ENCODE measurements at regions not wholly inside any gene's neighbourhood (a gene's known extent, or its start where the extent isn't known, plus 50 kb on each side); places are given as distances from the start of the nearest gene placed in this dataset.

DNA sequence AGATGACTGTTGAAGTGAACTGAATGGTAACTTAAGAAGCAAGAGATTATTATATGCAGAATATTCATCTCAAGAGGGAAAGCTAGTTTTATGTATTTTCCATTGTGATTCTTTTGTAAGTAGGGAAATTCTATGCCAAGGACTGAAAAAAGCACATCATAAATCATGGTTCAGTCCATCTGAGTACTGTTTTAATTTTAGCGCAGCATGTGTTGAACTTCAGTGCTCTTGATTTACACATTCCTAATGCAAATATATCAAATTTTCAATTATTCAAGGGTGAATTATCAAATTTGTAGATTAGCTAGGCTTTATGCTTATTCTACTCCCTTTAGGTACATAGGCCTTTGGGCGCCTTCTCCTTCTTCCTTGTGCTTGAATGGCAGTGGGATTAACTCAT, 50.3 kb upstream of the TCF12 start:
- Mint-ChIP-seq H3K27ac (no peak overlapping the region), H3K27me3 (no peaks in the 10 kb centered on the region)
- no peak for DNase-seq

GRCh38 chr15:56866803-56867202, 51.6 kb upstream of the TCF12 start:
- no peaks in the 10 kb centered on the region for H3K36me3 Mint-ChIP-seq
- H3K4me1 Mint-ChIP-seq: no peaks in the 10 kb centered on the region
- no peak overlapping the region for H3K4me3 Mint-ChIP-seq
- H3K9me3 Mint-ChIP-seq: no peaks in the 10 kb centered on the region
- DNase-seq: no peak
- no peaks in the 10 kb centered on the region for H3K27me3 Mint-ChIP-seq
- H3K27ac Mint-ChIP-seq: no peak overlapping the region

More for the DNA sequence above, 50.3 kb upstream of the TCF12 start:
- no peak overlapping the region for H3K4me3 Mint-ChIP-seq
- H3K4me1 Mint-ChIP-seq: no peaks in the 10 kb centered on the region
- no peaks in the 10 kb centered on the region for H3K36me3 Mint-ChIP-seq
- H3K9me3 Mint-ChIP-seq: no peaks in the 10 kb centered on the region

DNA sequence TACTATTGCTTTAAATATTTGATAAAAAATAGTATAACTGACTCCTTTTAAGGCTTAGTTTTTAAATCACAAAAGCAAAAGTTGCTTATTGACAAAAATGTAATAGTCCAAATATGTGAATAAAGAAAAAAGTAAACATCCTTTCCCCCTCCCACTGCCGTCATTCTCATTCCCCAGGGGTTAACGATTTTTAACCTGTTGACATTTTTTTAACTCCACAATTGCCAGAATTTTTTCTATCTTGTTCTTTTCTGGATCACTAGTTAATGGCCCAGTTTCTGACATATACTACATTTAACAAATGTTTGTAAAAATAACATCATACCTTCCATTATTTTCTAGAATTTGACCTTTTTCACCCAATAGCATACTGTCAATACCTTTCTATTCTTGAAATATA, 60.6 kb upstream of the TCF12 start:
- no peaks in the 10 kb centered on the region for H3K27me3 Mint-ChIP-seq
- H3K9me3 Mint-ChIP-seq: no peaks in the 10 kb centered on the region
- H3K36me3 Mint-ChIP-seq: no peaks in the 10 kb centered on the region
- H3K4me1 Mint-ChIP-seq: no peaks in the 10 kb centered on the region
- H3K4me3 Mint-ChIP-seq: no peak overlapping the region
- no peak for DNase-seq
- H3K27ac Mint-ChIP-seq: no peak overlapping the region

- DNase-seq: no peak
- Mint-ChIP-seq H3K9me3 (no peaks in the 10 kb centered on the region), H3K27me3 (no peaks in the 10 kb centered on the region), H3K36me3 (no peaks in the 10 kb centered on the region), H3K4me3 (no peak overlapping the region), H3K4me1 (no peaks in the 10 kb centered on the region), H3K27ac (no peak overlapping the region)
These were observed 61.5 kb upstream of the TCF12 start for GRCh38 chr15:56856934-56857333.

DNA sequence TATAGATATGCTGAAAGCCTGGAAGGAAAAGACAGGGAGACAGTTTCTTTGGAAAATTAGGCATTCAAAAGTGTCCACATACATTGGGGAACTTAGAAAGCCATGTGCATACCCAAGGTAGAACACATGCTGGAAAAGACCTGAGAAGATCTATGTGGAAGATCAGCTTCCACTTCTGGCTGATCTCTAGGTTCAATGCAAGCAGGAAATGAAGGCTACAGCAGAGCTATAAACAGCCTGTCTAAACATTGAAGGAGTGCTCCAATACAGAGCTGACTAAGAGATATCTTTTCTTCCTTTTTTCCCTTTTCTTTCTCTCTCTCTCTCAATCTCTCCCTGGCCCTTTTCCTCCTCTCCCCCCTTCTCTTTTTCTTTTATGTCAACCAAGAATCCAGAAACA, 73.6 kb upstream of the TCF12 start:
- Mint-ChIP-seq H3K36me3 (peaks cover 3% of the 10 kb centered on the region), H3K27ac (no peak overlapping the region), H3K4me3 (no peak overlapping the region), H3K27me3 (no peaks in the 10 kb centered on the region), H3K4me1 (no peaks in the 10 kb centered on the region), H3K9me3 (no peaks in the 10 kb centered on the region)
- DNase-seq: no peak

DNA sequence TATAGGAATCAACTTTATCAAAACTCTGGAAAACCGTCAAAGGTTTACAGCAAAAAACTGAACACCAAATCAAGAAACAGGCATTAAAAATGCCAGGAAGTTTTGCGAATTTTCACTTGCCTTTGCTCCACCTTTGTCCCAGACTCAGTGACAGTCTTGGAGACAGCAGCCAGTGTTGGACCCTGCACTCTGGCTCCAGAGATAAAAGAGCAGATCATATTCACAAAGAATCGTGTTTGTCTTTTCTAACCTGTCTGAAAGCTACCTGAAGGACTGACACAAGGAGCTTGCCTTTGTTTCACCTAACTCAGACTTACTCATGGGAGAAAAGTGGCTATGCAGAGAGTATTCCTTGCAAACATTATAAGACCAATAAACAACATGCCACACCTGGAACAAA, 74.0 kb upstream of the TCF12 start:
- H3K27me3 Mint-ChIP-seq: no peaks in the 10 kb centered on the region
- no peak overlapping the region for H3K27ac Mint-ChIP-seq
- no peaks in the 10 kb centered on the region for H3K4me1 Mint-ChIP-seq
- no peak for DNase-seq
- H3K36me3 Mint-ChIP-seq: peaks cover 3% of the 10 kb centered on the region
- H3K4me3 Mint-ChIP-seq: no peak overlapping the region
- no peaks in the 10 kb centered on the region for H3K9me3 Mint-ChIP-seq

DNA sequence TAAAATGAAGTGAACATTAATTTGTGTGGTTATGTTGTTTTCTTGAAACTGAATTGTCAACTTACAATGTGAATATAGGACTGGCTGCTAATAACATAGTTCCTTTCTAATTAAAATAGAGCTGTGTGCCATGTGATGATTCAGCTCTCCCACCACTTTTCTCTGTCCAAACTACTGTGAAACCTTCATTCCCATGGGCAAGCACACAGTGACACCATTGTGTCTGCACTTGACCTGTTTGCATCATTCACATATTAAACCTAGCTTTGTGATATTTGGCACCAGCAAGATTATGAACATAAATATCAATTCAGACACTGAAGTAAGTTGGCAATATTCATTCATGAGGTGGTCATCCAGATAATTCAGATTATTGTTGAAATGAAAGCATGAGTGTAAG, 78.8 kb upstream of the TCF12 start:
- H3K36me3 Mint-ChIP-seq: no peaks in the 10 kb centered on the region
- peaks cover 5% of the 10 kb centered on the region for H3K4me1 Mint-ChIP-seq
- H3K27me3 Mint-ChIP-seq: no peaks in the 10 kb centered on the region
- H3K27ac Mint-ChIP-seq: no peak overlapping the region
- H3K4me3 Mint-ChIP-seq: no peak overlapping the region
- no peaks in the 10 kb centered on the region for H3K9me3 Mint-ChIP-seq
- no peak for DNase-seq

DNA sequence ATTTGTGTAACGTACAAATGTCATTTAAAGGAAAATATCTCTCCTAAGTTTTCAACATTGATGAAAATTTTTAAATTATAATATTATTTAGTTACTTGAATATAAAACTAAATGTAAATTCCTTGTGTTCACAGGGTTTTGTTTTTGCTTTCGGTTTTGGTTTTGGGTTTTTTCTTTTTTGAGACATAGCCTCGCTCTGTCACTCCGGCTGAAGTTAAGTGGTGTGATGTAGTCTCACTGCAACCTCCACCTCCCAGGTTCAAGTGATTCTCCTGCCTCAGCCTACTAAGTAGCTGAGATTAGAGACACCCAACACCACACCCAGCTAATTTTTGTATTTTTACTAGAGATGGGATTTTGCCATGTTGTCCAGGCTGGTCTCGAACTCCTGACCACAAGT, 79.3 kb upstream of the TCF12 start:
- Mint-ChIP-seq H3K9me3 (no peaks in the 10 kb centered on the region), H3K27ac (no peak overlapping the region), H3K4me3 (no peak overlapping the region), H3K4me1 (peaks cover 5% of the 10 kb centered on the region), H3K36me3 (no peaks in the 10 kb centered on the region), H3K27me3 (no peaks in the 10 kb centered on the region)
- no peak for DNase-seq

GRCh38 chr15:56838085-56838484, 80.4 kb upstream of the TCF12 start:
- Mint-ChIP-seq H3K27me3 (no peaks in the 10 kb centered on the region), H3K9me3 (no peaks in the 10 kb centered on the region), H3K4me1 (peaks cover 5% of the 10 kb centered on the region), H3K36me3 (no peaks in the 10 kb centered on the region), H3K27ac (no peak overlapping the region), H3K4me3 (no peak overlapping the region)
- no peak for DNase-seq

GRCh38 chr15:56837273-56837672, 81.2 kb upstream of the TCF12 start:
- DNase-seq: no peak
- H3K9me3 Mint-ChIP-seq: no peaks in the 10 kb centered on the region
- H3K27ac Mint-ChIP-seq: no peak overlapping the region
- peaks cover 5% of the 10 kb centered on the region for H3K4me1 Mint-ChIP-seq
- H3K4me3 Mint-ChIP-seq: no peak overlapping the region
- no peaks in the 10 kb centered on the region for H3K27me3 Mint-ChIP-seq
- H3K36me3 Mint-ChIP-seq: no peaks in the 10 kb centered on the region

GRCh38 chr15:56835718-56836171, 82.7 kb upstream of the TCF12 start:
- Mint-ChIP-seq H3K36me3 (no peaks in the 10 kb centered on the region), H3K27me3 (no peaks in the 10 kb centered on the region), H3K27ac (no peak overlapping the region), H3K4me1 (peaks cover 5% of the 10 kb centered on the region), H3K4me3 (no peak overlapping the region), H3K9me3 (no peaks in the 10 kb centered on the region)
- DNase-seq: no peak

- Mint-ChIP-seq H3K27ac (no peak overlapping the region), H3K27me3 (peaks cover 4% of the 10 kb centered on the region), H3K36me3 (no peaks in the 10 kb centered on the region), H3K4me3 (no peak overlapping the region), H3K9me3 (no peaks in the 10 kb centered on the region), H3K4me1 (no peaks in the 10 kb centered on the region)
- no peak for DNase-seq
These were observed 86.3 kb upstream of the TCF12 start for GRCh38 chr15:56832125-56832524.

DNA sequence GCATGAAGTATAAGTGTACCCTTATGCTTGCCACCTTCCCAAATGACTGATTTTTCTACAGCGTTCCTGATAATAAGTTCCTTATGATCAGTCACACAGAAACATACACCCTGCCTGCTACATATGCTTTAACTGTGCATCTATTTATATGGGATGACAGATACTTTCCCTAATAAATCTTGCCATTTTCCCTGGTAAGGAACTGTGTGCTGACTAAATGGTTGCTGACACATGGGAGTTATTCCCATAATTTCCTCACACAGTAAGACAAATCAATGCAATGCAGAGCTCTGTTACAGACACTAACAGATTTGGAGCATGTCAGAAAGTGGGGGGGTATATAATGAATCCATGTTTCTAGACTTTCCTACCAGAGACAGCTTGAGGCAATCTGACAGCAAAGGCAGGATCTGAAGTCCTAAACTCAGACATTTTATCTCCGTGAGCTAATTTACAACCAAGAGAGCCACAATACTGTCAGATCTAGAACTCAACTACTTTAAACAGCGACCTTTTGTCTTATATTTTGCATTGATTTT, 86.9 kb upstream of the TCF12 start:
- no peaks in the 10 kb centered on the region for H3K4me1 Mint-ChIP-seq
- DNase-seq: no peak
- no peak overlapping the region for H3K27ac Mint-ChIP-seq
- H3K27me3 Mint-ChIP-seq: peaks cover 4% of the 10 kb centered on the region
- no peak overlapping the region for H3K4me3 Mint-ChIP-seq
- H3K9me3 Mint-ChIP-seq: no peaks in the 10 kb centered on the region
- H3K36me3 Mint-ChIP-seq: no peaks in the 10 kb centered on the region

- Mint-ChIP-seq H3K9me3 (no peaks in the 10 kb centered on the region), H3K4me1 (no peaks in the 10 kb centered on the region), H3K27me3 (peaks cover 4% of the 10 kb centered on the region), H3K4me3 (no peak overlapping the region), H3K27ac (no peak overlapping the region), H3K36me3 (no peaks in the 10 kb centered on the region)
- DNase-seq: no peak
These were observed 90.9 kb upstream of the ZNF280D start for GRCh38 chr15:56824175-56824574.

DNA sequence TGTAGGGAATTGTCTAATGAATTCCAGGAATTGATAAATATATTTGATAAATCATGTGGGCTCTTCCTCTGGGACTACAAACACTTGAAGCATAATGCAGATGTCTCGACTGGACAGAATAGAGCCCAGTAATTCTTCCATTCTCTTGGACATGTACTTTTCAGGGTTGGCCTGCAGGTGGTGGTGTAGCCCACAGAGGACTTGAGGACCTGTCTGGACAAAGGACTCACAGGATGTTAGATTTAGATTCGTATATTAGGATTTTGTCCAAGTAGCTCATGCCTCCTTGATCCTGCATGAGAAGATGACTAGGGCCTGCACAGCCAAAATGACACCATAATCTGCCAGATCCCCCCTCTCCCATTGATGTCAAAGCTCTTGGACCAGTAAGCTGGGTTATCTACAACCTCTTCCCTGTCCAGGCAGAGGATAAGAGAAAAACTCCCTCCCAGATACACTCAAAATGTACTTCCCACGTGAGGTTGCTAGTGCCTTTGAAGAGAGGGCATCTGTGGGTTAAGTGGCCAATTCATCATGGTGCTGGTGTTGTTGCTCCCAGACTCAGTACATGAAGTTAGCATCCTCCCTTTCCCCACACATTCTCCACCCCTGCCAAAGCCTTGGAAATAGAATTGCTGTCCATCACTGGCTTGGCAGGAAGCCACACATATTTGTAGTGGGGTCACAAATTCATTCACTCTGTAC, 88.6 kb upstream of the ZNF280D start:
- H3K27me3 Mint-ChIP-seq: no peaks in the 10 kb centered on the region
- H3K9me3 Mint-ChIP-seq: no peaks in the 10 kb centered on the region
- H3K4me1 Mint-ChIP-seq: no peaks in the 10 kb centered on the region

GRCh38 chr15:56820333-56820732, 87.0 kb upstream of the ZNF280D start:
- H3K36me3 Mint-ChIP-seq: no peaks in the 10 kb centered on the region
- H3K4me3 Mint-ChIP-seq: no peak overlapping the region
- no peaks in the 10 kb centered on the region for H3K4me1 Mint-ChIP-seq
- DNase-seq: no peak
- no peaks in the 10 kb centered on the region for H3K9me3 Mint-ChIP-seq
- no peaks in the 10 kb centered on the region for H3K27me3 Mint-ChIP-seq
- H3K27ac Mint-ChIP-seq: no peak overlapping the region

More for the DNA sequence above, 88.6 kb upstream of the ZNF280D start:
- Mint-ChIP-seq H3K27ac (no peak overlapping the region), H3K36me3 (no peaks in the 10 kb centered on the region), H3K4me3 (no peak overlapping the region)
- peak; percentile 28 for DNase-seq
